IMR-90 (cell line): ENCODE measurements at regions not wholly inside any gene's neighbourhood (a gene's known extent, or its start where the extent isn't known, plus 50 kb on each side); places are given as distances from the start of the nearest gene placed in this dataset.

Experiments
- ATAC-seq: fragments of 200-7000 bp; cut with Tn5 transposase; 2 replicates; pipeline ENCODE4 v1.9.1; 2020; ENCODE audit warnings: low read depth, mild to moderate bottlenecking, moderate library complexity
- BruUV-seq: library from RNA; stranded (reverse); fragments of 400-500 nt; replicated peaks from 2 replicates; lab custom pipeline; 2021; lab: Mats Ljungman, UMichigan
- CTCF ChIA-PET: fragments of 300-600 bp; formaldehyde crosslinking; extraction: SDS; loops from one replicate; lab custom pipeline; 2021; ENCODE audit warnings: antibody characterized with exemption; lab: Yijun Ruan, JAX
- POLR2A ChIA-PET: fragments of 300-600 bp; sonication (Branson Sonifier 250); formaldehyde crosslinking; loops from one replicate; lab custom pipeline; 2022; ENCODE audit warnings: antibody characterized with exemption; ENCODE audit not compliant: unreplicated experiment; lab: Charles Lee
- DNase-seq: peaks from one replicate; pipeline ENCODE4 v3.0.0; 2013
- H2AFZ ChIP-seq: replicated peaks from 2 replicates; pipeline ENCODE3; 2013; ENCODE audit warnings: low read length, mild to moderate bottlenecking; ENCODE audit not compliant: poor library complexity
- H2AK5ac ChIP-seq: 2 replicates; pipeline ENCODE4 v1.6.1; 2013; ENCODE audit warnings: low read depth, low read length, inconsistent platforms
- H2AK9ac ChIP-seq: replicated peaks from 2 replicates; pipeline ENCODE3; 2013; ENCODE audit warnings: mild to moderate bottlenecking, low read depth, low read length, moderate library complexity; ENCODE audit not compliant: poor library complexity
- H2BK120ac ChIP-seq: 2 replicates; pipeline ENCODE4 v1.6.1; 2013; ENCODE audit warnings: low read depth, low read length, inconsistent platforms
- H2BK15ac ChIP-seq: 3 replicates; pipeline ENCODE4 v1.6.1; 2013; ENCODE audit warnings: low read depth, low read length, inconsistent platforms
- H2BK20ac ChIP-seq: 2 replicates; pipeline ENCODE4 v1.6.1; 2013; ENCODE audit warnings: low read depth, mild to moderate bottlenecking, inconsistent platforms, low read length, moderate library complexity
- H2BK5ac ChIP-seq: 2 replicates; pipeline ENCODE4 v1.6.1; 2013; ENCODE audit warnings: mild to moderate bottlenecking, low read depth, low read length, inconsistent platforms; ENCODE audit not compliant: poor library complexity, severe bottlenecking
- H3K14ac ChIP-seq: replicated peaks from 2 replicates; pipeline ENCODE4 v1.6.1; 2013; ENCODE audit warnings: low read depth, low read length, inconsistent platforms
- H3K18ac ChIP-seq: 2 replicates; pipeline ENCODE4 v1.6.1; 2013; ENCODE audit warnings: low read depth, low read length, control low read depth
- H3K23ac ChIP-seq: 2 replicates; pipeline ENCODE4 v1.6.1; 2013; ENCODE audit warnings: low read depth, low read length, inconsistent platforms
- H3K27ac ChIP-seq: 2 replicates; pipeline ENCODE4 v1.5.1; 2013; ENCODE audit warnings: mild to moderate bottlenecking, control low read depth, low read length; ENCODE audit not compliant: insufficient read depth
- H3K27me3 ChIP-seq: 2 replicates; pipeline ENCODE4 v1.6.1; 2013; ENCODE audit warnings: low read length; ENCODE audit not compliant: control insufficient read depth, insufficient read depth
- H3K36me3 ChIP-seq: 2 replicates; pipeline ENCODE4 v1.6.1; 2013; ENCODE audit warnings: low read length, mixed read lengths; ENCODE audit not compliant: control insufficient read depth, insufficient read depth
- H3K4ac ChIP-seq: 2 replicates; pipeline ENCODE4 v1.6.1; 2013; ENCODE audit warnings: low read depth, low read length, inconsistent platforms
- H3K4me1 ChIP-seq: 2 replicates; pipeline ENCODE4 v1.6.1; 2013; ENCODE audit warnings: low read length, mixed read lengths; ENCODE audit not compliant: control insufficient read depth, insufficient read depth
- H3K4me2 ChIP-seq: 2 replicates; pipeline ENCODE4 v1.6.1; 2013; ENCODE audit warnings: low read depth, mild to moderate bottlenecking, control low read depth, low read length, moderate library complexity
- H3K4me3 ChIP-seq: 2 replicates; pipeline ENCODE4 v1.5.1; 2013; ENCODE audit warnings: low read depth, mild to moderate bottlenecking, control low read depth, low read length, moderate library complexity; ENCODE audit not compliant: insufficient read depth
- H3K56ac ChIP-seq: 2 replicates; pipeline ENCODE4 v1.6.1; 2013; ENCODE audit warnings: low read length, inconsistent platforms; ENCODE audit not compliant: insufficient read depth; ENCODE audit errors: extremely low read depth
- H3K79me1 ChIP-seq, 2 experiments: 2 replicates each; pipeline ENCODE4 v1.6.1; 2013; ENCODE audit warnings: low read length in 2 of 2, inconsistent platforms in 1 of 2, low read depth in 1 of 2
- H3K9ac ChIP-seq: 2 replicates; pipeline ENCODE4 v1.6.1; 2013; ENCODE audit warnings: low read depth, low read length, control low read depth
- H3K9me1 ChIP-seq: 2 replicates; pipeline ENCODE4 v1.6.1; 2013; ENCODE audit warnings: low read length, inconsistent platforms; ENCODE audit not compliant: insufficient read depth
- H3K9me3 ChIP-seq: 2 replicates; pipeline ENCODE4 v1.6.1; 2013; ENCODE audit warnings: low read length; ENCODE audit not compliant: control insufficient read depth, insufficient read depth
- H4K20me1 ChIP-seq: 2 replicates; pipeline ENCODE4 v1.6.1; 2013; ENCODE audit warnings: low read length, inconsistent platforms; ENCODE audit not compliant: insufficient read depth
- H4K5ac ChIP-seq: 2 replicates; pipeline ENCODE4 v1.6.1; 2013; ENCODE audit warnings: mild to moderate bottlenecking, low read depth, low read length, control low read depth
- H4K8ac ChIP-seq, 2 experiments: 2 replicates each; pipeline ENCODE4 v1.6.1; 2013; ENCODE audit warnings: low read depth in 2 of 2, low read length in 2 of 2, control low read depth in 1 of 2, inconsistent platforms in 1 of 2
- H4K91ac ChIP-seq: 2 replicates; pipeline ENCODE4 v1.6.1; 2013; ENCODE audit warnings: low read depth, low read length, inconsistent platforms; ENCODE audit not compliant: insufficient read depth
- CEBPB ChIP-seq: IDR thresholded peaks from 2 replicates; pipeline ENCODE4 v1.6.1; 2012; ENCODE audit warnings: low read depth, low read length, improper control_type of control experiment
- FOS ChIP-seq: fragments of 150-350 bp; IDR thresholded peaks from 2 replicates; pipeline ENCODE4 v1.6.1; 2016; ENCODE audit warnings: low read depth, low read length
- POLR2A ChIP-seq: IDR thresholded peaks from 2 replicates; pipeline ENCODE4 v1.6.1; 2012; ENCODE audit warnings: mild to moderate bottlenecking, low read depth, low read length
- WGBS, 2 experiments: methylation state at CpG; one replicate each; pipeline versions ENCODE4 v1.1.5 to v1.1.7; 2013; ENCODE audit warnings: missing lambda C conversion rate in 2 of 2; ENCODE audit not compliant: insufficient read length in 1 of 2; ENCODE audit errors: extremely low coverage in 2 of 2; 5-methylcytosine and 5-hydroxymethylcytosine counted together
- dilution Hi-C: fragments of 300-500 bp; cut with HindIII; formaldehyde crosslinking; loops from one replicate; pipeline ENCODE4 v1.14.3; 2018; ENCODE audit warnings: low sequenced_read_pairs; ENCODE audit not compliant: unreplicated experiment
- in situ Hi-C: fragments of 300-500 bp; cut with MboI; formaldehyde crosslinking; loops from 3 replicates; pipeline ENCODE4 v1.14.3; 2019; ENCODE audit warnings: low sequenced_read_pairs, inconsistent platforms, mixed read lengths
- intact Hi-C: fragments of 100-400 bp; cut with micrococcal nuclease; formaldehyde crosslinking; loops from 2 replicates; pipeline ENCODE4 v1.10.0; 2022

DNA sequence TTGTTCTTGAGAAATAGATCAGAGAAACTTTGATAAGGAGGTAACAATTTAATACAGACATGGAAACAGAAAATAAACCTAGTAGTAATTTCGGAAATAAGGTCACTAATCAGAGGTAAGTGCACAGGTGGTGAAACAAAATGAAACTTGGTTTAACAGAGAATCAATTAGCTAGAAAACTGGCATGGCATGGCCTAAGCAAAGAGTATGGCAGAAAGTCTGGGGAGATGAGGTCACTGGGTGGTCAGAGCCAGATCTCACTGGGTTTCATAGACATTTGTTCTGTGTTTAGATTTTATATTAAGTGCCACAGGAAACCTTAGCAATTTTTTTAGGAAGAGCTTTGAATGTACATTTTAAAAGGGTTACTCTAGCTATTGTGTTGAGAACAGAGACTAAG, 1216.0 kb upstream of the PIK3C3 start:
- no peak overlapping the region for H4K91ac ChIP-seq
- no peak overlapping the region for H2BK15ac ChIP-seq
- no peak overlapping the region for H3K18ac ChIP-seq
- H2AK9ac ChIP-seq = no peak overlapping the region
- no peak overlapping the region for H3K4me2 ChIP-seq
- BruUV-seq = no TSS peak
- H3K79me1 ChIP-seq = no peaks in the 10 kb centered on the region
- no peak overlapping the region for H2BK20ac ChIP-seq
- no peak overlapping the region for H3K56ac ChIP-seq
- H2BK120ac ChIP-seq = no peak overlapping the region
- H3K4me1 ChIP-seq = no peaks in the 10 kb centered on the region
- H3K14ac ChIP-seq = no peak overlapping the region
- H2AFZ ChIP-seq = no peak overlapping the region
- no peak for ATAC-seq
- H4K20me1 ChIP-seq = no peaks in the 10 kb centered on the region
- no peak overlapping the region for H2BK5ac ChIP-seq
- no peak overlapping the region for H4K5ac ChIP-seq
- ChIA-PET CTCF (no interaction called here), POLR2A (no interaction called here)
- TF ChIP-seq POLR2A = no peak
- TF ChIP-seq FOS = no peak
- TF ChIP-seq CEBPB = no peak
- no peak overlapping the region for H3K4ac ChIP-seq
- H3K27me3 ChIP-seq = no peaks in the 10 kb centered on the region
- WGBS, 2 experiments = 86% methylated on average over 1 of the region's 1 CpG; no CpG with 5 or more reads in 1 of the 2 experiments
- in situ Hi-C loops (no loop called here), dilution Hi-C loops (no loop called here), intact Hi-C loops (no loop called here)
- no peak overlapping the region for H2AK5ac ChIP-seq
- no peak overlapping the region for H3K27ac ChIP-seq
- H3K4me3 ChIP-seq = no peak overlapping the region
- no peaks in the 10 kb centered on the region for H3K9me1 ChIP-seq
- H3K9ac ChIP-seq = no peak overlapping the region
- no peak overlapping the region for H4K8ac ChIP-seq
- H3K23ac ChIP-seq = no peak overlapping the region
- no peaks in the 10 kb centered on the region for H3K9me3 ChIP-seq
- no peak for DNase-seq
- no peaks in the 10 kb centered on the region for H3K36me3 ChIP-seq
